Bone marrow (tissue), 2 donors: ENCODE measurements at regions not wholly inside any gene's neighbourhood (a gene's known extent, or its start where the extent isn't known, plus 50 kb on each side); places are given as distances from the start of the nearest gene placed in this dataset.

Source experiments
- DNase-seq, 2 donors: peaks; one replicate each; lab custom pipeline; 2025; lab: John Stamatoyannopoulos, UW

GRCh38 chr5:4079831-4080230 is 484.2 kb downstream of the IRX1 start:
- DNase-seq = no peak

GRCh38 chr5:4080370-4080769 is 484.7 kb downstream of the IRX1 start:
- no peak for DNase-seq

GRCh38 chr5:4081059-4081458 is 485.4 kb downstream of the IRX1 start:
- DNase-seq = no peak

- DNase-seq = no peak
Measured at GRCh38 chr5:4081466-4081865, 485.8 kb downstream of the IRX1 start.

GRCh38 chr5:4082966-4083564 is 487.4 kb downstream of the IRX1 start:
- no peak for DNase-seq

- DNase-seq = no peak
Measured at GRCh38 chr5:4083591-4084337, 488.1 kb downstream of the IRX1 start.

DNA sequence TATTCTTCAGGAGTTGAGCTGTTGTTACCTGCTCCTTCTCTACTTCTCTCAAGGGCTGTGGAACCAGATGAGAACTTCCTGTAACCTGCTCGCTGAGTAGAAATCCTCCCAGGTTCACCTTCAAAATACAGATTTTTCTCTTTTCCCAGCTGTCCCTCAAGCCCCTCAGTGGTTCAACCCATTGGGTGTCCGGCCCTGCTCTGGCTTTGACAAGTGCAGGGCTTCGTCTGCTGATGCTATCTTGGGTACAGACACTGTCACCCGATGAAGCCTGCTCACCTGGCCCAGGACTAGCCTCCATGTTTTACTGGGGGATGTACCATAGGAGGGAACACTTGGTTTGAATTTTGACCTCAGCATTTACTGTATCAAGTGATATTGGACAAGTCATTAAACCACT is 490.4 kb downstream of the IRX1 start:
- no peak for DNase-seq

- DNase-seq = no peak
Measured at GRCh38 chr5:4087110-4087509, 491.5 kb downstream of the IRX1 start.

DNA sequence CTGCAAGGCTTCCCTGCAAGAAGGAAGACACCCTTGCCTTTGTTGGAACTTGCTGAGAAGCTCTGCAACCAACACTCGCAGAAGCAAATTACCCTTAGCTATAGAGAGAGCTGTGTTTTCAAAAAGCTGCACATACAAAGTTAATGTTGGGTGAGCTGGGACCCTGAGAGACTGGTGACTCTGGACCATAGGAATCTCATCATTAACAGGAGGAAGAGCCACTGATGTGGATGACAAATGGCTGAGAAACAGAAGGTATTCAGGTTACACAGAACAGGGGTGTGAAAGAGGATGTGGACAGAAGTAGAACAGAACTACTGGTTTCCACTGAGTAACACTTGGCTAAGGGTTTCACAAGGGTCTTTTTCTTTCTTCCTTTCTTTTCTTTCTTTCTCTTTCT is 493.5 kb downstream of the IRX1 start:
- no peak for DNase-seq

DNA sequence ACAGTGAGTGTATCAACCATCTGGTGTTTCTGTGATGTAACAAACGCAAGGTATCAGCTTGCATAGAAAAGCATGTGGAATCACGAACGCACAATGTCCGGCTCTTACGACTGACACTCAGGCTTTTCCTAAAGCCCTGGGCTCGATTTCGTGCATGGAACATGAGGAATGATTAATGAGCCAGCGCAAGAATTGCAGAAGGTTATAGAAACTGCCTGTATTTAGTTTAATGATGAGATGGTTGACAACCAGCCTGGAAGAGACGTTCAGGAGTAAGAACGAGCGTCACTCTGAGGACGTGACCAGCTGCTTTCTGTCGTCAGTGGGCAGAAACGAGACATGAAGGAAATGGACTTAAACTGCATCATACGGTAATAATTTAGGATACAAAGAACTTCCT is 497.6 kb downstream of the IRX1 start:
- DNase-seq = no peak

- no peak for DNase-seq
Measured at GRCh38 chr5:4093970-4094369, 498.3 kb downstream of the IRX1 start.

DNA sequence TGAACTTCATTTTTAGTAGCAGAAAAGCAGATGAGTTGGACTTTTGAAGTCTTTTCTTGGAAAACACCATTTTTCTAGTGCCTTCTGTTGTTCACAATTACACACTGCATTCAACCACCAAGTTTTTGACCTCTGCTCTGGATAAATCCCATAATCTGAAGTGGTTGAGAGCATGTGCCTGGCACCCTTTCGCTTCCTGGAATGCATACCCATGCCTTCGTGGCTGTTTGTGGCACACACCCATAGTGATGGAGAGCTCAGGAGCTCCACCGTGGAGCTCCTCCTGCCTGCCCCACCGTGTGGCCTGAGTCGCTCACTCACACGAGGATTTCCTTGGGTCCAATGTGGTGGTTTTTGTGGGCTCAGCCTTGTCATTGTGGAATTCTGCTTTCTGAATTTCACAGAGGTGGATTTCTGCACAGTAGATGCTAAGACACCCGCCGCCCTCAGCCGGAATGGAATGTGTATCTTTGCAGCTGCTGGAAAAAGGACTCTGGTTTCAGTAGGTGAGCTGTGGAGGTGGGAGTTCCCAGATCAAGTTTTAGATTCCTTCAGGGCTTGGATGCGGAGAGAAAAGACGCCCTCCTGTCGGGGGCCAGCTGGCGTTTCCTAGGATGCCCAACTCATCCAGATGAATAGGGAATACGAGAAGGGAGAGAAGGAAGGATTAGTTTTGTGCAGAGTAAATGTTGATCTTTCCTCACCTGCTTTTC is 500.4 kb downstream of the IRX1 start:
- no peak for DNase-seq

GRCh38 chr5:4097199-4097598 is 501.6 kb downstream of the IRX1 start:
- DNase-seq = no peak

GRCh38 chr5:4098226-4098625 is 502.6 kb downstream of the IRX1 start:
- DNase-seq = no peak

DNA sequence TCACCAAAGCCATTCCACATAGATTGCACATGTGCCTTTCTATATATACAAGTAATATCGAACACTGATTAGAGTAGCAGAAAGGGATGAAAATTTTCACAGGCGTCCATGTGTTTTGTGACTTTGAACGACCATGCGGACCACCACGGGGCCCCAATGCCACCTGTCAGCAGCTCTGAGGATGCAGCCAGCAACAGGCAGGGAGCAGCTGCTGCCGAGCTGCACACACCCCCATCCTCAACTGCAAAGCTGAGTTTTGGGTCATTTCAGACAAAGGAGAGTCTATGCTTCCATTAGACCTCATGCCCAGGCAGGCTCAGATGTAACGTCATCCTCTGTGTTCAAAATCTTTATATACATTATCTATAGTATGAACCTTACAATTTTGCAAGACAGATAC is 503.8 kb downstream of the IRX1 start:
- no peak for DNase-seq

- DNase-seq = no peak
Measured at GRCh38 chr5:4100739-4101138, 505.1 kb downstream of the IRX1 start.

GRCh38 chr5:4101189-4101588 is 505.6 kb downstream of the IRX1 start:
- DNase-seq = no peak

DNA sequence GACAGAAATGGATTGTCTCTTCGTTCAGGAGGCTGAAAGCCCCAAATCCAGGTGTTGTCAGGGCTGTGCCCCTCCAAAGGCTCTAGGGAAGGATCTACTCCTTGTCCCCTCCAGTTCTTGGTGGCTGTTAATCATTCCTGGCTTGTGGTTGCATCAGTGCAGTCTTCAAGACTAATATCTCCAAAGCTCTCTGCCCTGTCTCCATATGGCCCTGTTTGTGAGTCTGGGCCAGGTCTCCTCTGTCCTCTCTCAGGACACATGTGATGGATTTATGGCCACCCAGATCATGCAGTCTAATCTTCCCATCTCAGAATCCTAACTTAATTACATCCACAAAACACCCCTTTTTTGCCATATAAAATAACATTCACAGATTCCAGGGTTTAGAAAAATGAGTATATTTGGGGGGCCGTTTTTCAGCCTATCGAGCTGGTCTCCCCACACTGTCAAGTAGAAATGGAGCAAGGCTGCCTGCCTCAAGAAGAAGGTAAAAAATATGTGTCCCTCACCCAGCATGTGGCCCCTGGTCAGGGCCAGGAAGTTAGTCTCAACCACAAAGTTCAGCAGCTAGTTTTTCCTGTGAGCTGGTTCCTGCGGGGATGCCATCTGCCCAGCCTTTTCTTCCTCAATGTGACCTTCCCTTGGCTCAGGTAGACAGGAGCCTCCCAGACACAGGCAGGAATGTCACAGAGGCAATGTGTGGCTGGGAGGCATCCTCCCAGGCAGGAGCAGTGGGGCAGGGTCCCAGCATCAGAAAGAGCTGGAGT is 509.4 kb downstream of the IRX1 start:
- DNase-seq = no peak

DNA sequence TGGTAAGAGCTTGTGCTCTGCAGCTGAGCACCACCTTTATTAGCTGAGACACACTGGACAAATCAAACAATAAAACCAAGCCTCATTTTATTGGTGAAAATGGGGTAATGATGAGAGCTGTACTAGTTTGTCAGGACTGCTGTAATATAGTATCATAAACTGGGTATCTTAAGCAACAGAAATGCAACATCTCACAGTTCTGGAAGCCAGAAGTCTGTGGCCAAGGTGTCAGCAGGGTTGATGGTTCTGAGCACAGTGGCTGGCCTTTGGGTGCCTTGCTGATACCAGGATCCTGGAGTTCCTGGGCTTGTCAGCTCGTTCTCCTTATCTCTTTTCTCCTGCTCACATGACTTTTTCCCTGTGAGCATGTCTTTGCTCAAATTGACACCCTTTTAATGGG is 513.1 kb downstream of the IRX1 start:
- no peak for DNase-seq

DNA sequence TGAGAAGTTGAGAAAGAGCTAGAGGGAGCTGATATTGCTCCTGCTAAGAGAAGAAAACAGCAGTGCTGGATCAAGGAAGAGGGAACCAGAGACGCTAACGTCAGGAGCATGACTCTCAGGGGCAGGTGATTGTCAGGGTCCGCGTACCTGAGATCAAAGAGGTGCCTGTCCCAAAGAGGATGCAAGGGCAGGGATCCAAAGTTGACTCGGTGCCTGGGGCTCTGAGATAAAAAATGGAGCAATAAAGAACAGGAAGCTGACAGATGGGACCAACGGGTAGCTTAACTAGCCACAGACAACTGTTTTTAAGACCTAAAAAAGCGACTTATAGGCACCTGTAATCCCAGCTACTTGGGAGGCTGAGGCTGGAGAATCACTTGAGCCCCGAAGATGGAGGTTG is 517.8 kb downstream of the IRX1 start:
- DNase-seq = no peak

DNA sequence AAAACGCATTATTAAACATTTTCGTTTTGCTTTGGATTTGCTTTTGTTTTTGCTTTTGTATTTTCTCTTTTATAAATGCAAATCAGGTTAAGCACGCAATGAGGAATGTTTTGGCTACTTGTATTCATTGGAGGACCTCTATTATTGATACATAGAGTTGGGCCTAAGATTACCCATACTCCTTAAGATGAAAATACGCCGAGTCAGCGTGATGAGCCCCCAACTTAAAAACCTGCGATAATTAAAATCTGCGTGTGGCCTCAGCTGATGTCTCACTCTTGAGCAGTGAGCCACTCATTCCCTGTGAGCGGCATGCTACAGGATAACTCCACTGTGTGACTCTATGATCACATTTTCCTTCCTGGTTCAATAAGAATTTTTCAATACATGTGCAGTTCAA is 518.3 kb downstream of the IRX1 start:
- DNase-seq = no peak

DNA sequence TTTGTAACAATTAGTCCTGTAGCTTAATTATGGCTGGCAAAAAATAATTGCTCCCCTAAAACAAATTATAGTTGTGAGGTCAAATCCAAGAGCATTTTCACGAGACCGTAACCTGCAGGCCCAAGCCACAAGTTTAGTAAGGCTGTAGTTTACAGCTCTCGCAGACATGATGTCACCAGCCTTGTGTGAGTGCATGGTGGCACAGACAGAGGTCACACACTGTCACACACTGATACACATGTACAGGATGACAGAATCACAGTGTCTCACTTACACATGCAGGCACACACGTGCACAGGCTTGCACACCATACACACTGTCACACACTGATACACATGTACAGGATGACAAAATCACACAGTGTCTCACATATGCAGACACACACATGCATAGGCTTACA is 518.8 kb downstream of the IRX1 start:
- DNase-seq = no peak

GRCh38 chr5:4116834-4117233 is 521.2 kb downstream of the IRX1 start:
- no peak for DNase-seq
